Neural progenitor cell (in vitro differentiated cells): ENCODE measurements at regions not wholly inside any gene's neighbourhood (a gene's known extent, or its start where the extent isn't known, plus 50 kb on each side); places are given as distances from the start of the nearest gene placed in this dataset.

Experiments
- CTCF ChIP-seq: fragments of 200-600 bp; sonication (generic); IDR thresholded peaks from 2 replicates; pipeline ENCODE4 v1.5.1; 2017; ENCODE audit warnings: antibody characterized with exemption, mild to moderate bottlenecking
- EZH2 ChIP-seq: fragments of 200-600 bp; sonication (generic); IDR thresholded peaks from 2 replicates; pipeline ENCODE4 v1.6.1; 2017; ENCODE audit warnings: antibody characterized with exemption, mild to moderate bottlenecking, moderate library complexity

GRCh38 chr3:34365231-34365630 lies 566.8 kb downstream of the PDCD6IP start:
- TF ChIP-seq CTCF, result no peak
- no peak for TF ChIP-seq EZH2
